ENCODE measurements at regions not wholly inside any gene's neighbourhood (a gene's known extent, or its start where the extent isn't known, plus 50 kb on each side); places are given as distances from the start of the nearest gene placed in this dataset.

- Histone ChIP-seq H3K36me3 (ENCODE audit: control insufficient read depth in 2 of 3, insufficient read depth in 3 of 3, low read length in 3 of 3) (no peaks in the 10 kb centered on the region), H3K27ac (ENCODE audit: low read depth in 2 of 2, low read length in 2 of 2) (no peak overlapping the region), H3K4me3 (ENCODE audit: low read length in 3 of 3) (no peak overlapping the region), H3K9ac (ENCODE audit: low read length in 3 of 3) (no peak overlapping the region), H3K4me1 (ENCODE audit: control insufficient read depth in 2 of 3, insufficient read depth in 2 of 3, low read depth in 1 of 3, low read length in 3 of 3) (no peaks in the 10 kb centered on the region), H3K27me3 (ENCODE audit: control insufficient read depth, insufficient read depth, low read length) (no peaks in the 10 kb centered on the region), H3K9me3 (ENCODE audit: control insufficient read depth in 2 of 3, insufficient read depth in 1 of 3, low read length in 3 of 3) (no peaks in the 10 kb centered on the region)
- DNase-seq, result no peak
- TF ChIP-seq CTCF (IDR thresholded peaks at IDR 0.05; ENCODE audit: borderline replicate concordance, extremely low read depth, insufficient read depth), result no peak
- no peak for FAIRE-seq
- intact Hi-C loops (cut with DNase I), result no loop called here
Measured at GRCh38 chr1:209383907-209384709, 199.4 kb upstream of the CAMK1G start.

DNA sequence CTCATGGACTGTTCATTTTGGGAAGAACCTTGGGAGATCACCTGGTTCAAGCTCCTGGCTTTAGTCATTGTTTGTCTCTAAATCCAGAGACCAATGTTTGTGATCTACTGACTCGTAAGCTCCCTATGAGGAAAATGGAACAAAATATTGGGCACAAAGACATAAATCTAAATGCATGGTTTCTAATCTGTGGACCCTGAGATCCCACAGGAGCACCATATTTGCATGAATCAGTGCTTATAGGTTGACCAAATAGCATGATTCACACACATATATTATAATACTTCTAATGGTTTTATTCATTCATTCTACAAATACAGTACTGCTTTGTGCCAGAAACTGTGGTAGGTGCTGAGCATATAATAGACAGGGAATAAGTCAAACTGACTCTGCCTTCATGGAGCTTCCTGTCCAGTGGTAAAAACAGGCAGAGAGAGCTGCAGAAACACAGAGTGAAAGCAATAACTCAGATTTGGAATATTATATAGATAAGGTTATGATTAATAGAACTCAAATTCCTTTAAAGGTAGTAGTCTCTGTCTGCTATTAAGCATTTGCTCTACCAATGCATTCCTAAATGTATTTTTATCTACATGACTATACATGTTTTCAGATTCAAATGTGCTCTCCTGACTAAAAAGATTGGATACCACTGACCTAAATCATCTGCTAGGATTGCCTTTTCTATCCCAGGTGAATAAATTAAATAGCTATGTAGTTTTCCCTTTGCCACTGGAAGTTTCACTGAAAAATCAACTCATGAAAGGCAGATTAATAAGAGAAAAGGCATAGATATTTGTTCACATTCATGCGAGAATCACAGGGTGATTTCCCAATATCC, 198.6 kb upstream of the CAMK1G start:
- H3K27ac ChIP-seq (ENCODE audit: low read depth in 2 of 2, low read length in 2 of 2), result no peak overlapping the region
- no peak overlapping the region for H3K9ac ChIP-seq (ENCODE audit: low read length in 3 of 3)
- TF ChIP-seq CTCF (IDR thresholded peaks at IDR 0.05; ENCODE audit: borderline replicate concordance, extremely low read depth, insufficient read depth), result no peak
- no peaks in the 10 kb centered on the region for H3K4me1 ChIP-seq (ENCODE audit: control insufficient read depth in 2 of 3, insufficient read depth in 2 of 3, low read depth in 1 of 3, low read length in 3 of 3)
- H3K27me3 ChIP-seq (ENCODE audit: control insufficient read depth, insufficient read depth, low read length), result no peaks in the 10 kb centered on the region
- DNase-seq, result no peak
- H3K36me3 ChIP-seq (ENCODE audit: control insufficient read depth in 2 of 3, insufficient read depth in 3 of 3, low read length in 3 of 3), result no peaks in the 10 kb centered on the region
- FAIRE-seq, result no peak
- no peaks in the 10 kb centered on the region for H3K9me3 ChIP-seq (ENCODE audit: control insufficient read depth in 2 of 3, insufficient read depth in 1 of 3, low read length in 3 of 3)
- intact Hi-C loops (cut with DNase I), result no loop called here
- no peak overlapping the region for H3K4me3 ChIP-seq (ENCODE audit: low read length in 3 of 3)

DNA sequence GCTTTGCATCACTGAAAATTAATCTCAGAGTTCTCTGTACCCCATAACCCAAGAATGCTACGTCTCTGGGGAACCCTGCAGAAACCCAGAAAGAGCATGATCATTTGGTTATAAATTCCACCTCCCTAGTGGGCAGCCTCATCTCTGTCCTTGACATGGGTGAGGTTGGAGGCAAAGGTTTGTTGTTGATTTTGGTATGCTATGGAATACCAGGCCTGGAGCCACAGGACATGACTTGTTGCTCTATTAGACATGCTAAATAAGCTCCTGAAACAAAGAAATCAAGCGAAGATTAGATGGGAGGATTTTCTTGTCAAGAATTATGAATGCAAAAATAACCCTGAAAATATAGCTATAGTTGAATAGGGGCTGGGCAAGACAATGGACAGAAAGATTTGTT, 197.4 kb upstream of the CAMK1G start:
- H3K27me3 ChIP-seq (ENCODE audit: control insufficient read depth, insufficient read depth, low read length), result no peaks in the 10 kb centered on the region
- FAIRE-seq, result no peak

More for the DNA sequence above, 197.4 kb upstream of the CAMK1G start:
- H3K9me3 ChIP-seq (ENCODE audit: control insufficient read depth in 2 of 3, insufficient read depth in 1 of 3, low read length in 3 of 3), result no peaks in the 10 kb centered on the region
- H3K36me3 ChIP-seq (ENCODE audit: control insufficient read depth in 2 of 3, insufficient read depth in 3 of 3, low read length in 3 of 3), result no peaks in the 10 kb centered on the region
- TF ChIP-seq CTCF (IDR thresholded peaks at IDR 0.05; ENCODE audit: borderline replicate concordance, extremely low read depth, insufficient read depth), result no peak
- DNase-seq, result no peak
- no peak overlapping the region for H3K9ac ChIP-seq (ENCODE audit: low read length in 3 of 3)
- no peak overlapping the region for H3K4me3 ChIP-seq (ENCODE audit: low read length in 3 of 3)
- H3K27ac ChIP-seq (ENCODE audit: low read depth in 2 of 2, low read length in 2 of 2), result no peak overlapping the region
- no peaks in the 10 kb centered on the region for H3K4me1 ChIP-seq (ENCODE audit: control insufficient read depth in 2 of 3, insufficient read depth in 2 of 3, low read depth in 1 of 3, low read length in 3 of 3)
- intact Hi-C loops (cut with DNase I), result no loop called here
